Chondrocyte (in vitro differentiated cells): ENCODE measurements at regions not wholly inside any gene's neighbourhood (a gene's known extent, or its start where the extent isn't known, plus 50 kb on each side); places are given as distances from the start of the nearest gene placed in this dataset.

Source experiments
- DNase-seq: peaks from one replicate; pipeline ENCODE4 v3.0.0; 2021; ENCODE audit warnings: mixed read lengths, low spot score
- H3K27ac Mint-ChIP-seq: one replicate; pipeline ENCODE4 v1.8.0; 2021; ENCODE audit warnings: mild to moderate bottlenecking, moderate library complexity, mixed read lengths; ENCODE audit not compliant: unreplicated experiment
- H3K27me3 Mint-ChIP-seq: 2 replicates; pipeline ENCODE4 v1.8.0; 2021; ENCODE audit warnings: low read depth, mixed read lengths
- H3K36me3 Mint-ChIP-seq: 2 replicates; pipeline ENCODE4 v1.8.0; 2021; ENCODE audit warnings: low read depth, mixed read lengths
- H3K4me1 Mint-ChIP-seq: 2 replicates; pipeline ENCODE4 v1.8.0; 2021; ENCODE audit warnings: low read depth, mild to moderate bottlenecking, mixed read lengths
- H3K4me3 Mint-ChIP-seq: one replicate; pipeline ENCODE4 v1.8.0; 2021; ENCODE audit warnings: mild to moderate bottlenecking, moderate library complexity, mixed read lengths; ENCODE audit not compliant: unreplicated experiment
- H3K9me3 Mint-ChIP-seq: 2 replicates; pipeline ENCODE4 v1.8.0; 2021; ENCODE audit warnings: low read depth, mixed read lengths
- CTCF ChIP-seq: fragments of 200-600 bp; sonication (generic); IDR thresholded peaks from 2 replicates; pipeline ENCODE4 v1.5.0; 2021; ENCODE audit warnings: antibody characterized with exemption, mild to moderate bottlenecking, moderate library complexity

- no peaks in the 10 kb centered on the region for H3K4me1 Mint-ChIP-seq
- peak; percentile 62 for TF ChIP-seq CTCF
- H3K27ac Mint-ChIP-seq = no peak overlapping the region
- no peaks in the 10 kb centered on the region for H3K9me3 Mint-ChIP-seq
- no peak for DNase-seq
- peaks cover 48% of the 10 kb centered on the region for H3K27me3 Mint-ChIP-seq
- no peaks in the 10 kb centered on the region for H3K36me3 Mint-ChIP-seq
- no peak overlapping the region for H3K4me3 Mint-ChIP-seq
Observed at GRCh38 chr22:22171357-22172218, 73.0 kb upstream of the VPREB1 start.

DNA sequence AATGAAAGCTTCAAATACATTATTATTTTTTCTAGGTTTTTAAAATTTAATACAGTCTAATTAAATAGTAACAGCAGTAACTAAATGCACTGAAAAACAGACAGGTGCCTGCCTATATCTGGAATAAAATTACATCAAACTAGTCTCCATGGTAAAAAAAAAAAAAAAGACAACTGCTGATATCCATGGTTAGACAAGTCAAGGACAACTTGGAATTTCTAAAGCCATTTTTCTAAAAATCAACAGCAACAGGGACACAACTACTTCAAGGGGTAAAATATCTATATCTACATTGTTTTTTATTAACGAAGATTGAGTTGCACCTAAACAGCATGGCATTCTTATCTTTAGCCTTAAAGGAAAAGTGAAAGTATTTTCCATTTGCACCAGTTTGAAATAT is 74.7 kb upstream of the VPREB1 start:
- no peaks in the 10 kb centered on the region for H3K4me1 Mint-ChIP-seq
- no peaks in the 10 kb centered on the region for H3K36me3 Mint-ChIP-seq
- H3K27ac Mint-ChIP-seq = no peak overlapping the region
- H3K4me3 Mint-ChIP-seq = no peak overlapping the region
- DNase-seq = no peak
- no peaks in the 10 kb centered on the region for H3K9me3 Mint-ChIP-seq
- peaks cover 45% of the 10 kb centered on the region for H3K27me3 Mint-ChIP-seq
- no peak for TF ChIP-seq CTCF

DNA sequence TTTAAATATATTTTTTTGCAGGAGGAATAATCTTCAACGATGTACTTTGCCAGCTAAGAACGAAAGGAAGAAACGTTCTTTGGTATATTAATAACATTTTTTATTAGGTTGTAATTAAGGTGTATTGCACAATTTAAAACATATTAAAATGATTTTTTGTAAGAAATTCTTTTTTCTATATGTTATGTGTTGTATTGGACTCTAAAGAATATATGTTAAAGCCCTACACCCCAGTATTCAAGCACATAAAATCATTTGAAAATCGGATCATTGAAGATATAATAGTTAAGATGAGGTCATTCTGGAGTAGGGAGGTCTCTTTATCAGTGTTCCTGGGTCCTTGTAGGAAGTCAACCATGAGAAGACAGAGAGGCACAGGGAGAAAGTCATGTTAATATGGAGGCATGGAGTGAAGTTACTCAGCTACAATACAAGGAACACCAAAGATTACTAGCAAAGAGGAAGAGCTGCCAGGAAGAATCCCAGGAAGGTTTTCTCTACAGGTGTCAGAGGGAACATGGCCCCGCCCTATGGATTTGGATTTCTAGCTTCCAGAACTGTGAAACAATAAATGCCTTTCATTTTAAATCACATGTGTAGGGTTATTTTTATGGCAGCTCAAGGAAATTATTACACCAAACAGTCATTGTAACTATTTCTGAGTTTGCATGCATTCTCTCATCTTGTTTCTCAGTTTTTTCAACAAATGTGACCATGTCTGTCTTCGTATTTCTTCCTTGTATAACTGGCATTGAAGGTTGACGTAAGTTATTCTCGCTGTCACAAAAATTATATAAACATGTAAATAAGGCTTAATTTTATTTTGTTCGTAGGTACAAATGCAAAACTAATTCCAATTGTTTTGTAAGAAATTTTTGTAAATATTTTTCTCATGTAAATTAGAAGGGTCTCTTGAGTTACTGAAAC is 75.4 kb upstream of the VPREB1 start:
- H3K9me3 Mint-ChIP-seq = no peaks in the 10 kb centered on the region
- no peaks in the 10 kb centered on the region for H3K4me1 Mint-ChIP-seq
- DNase-seq = no peak
- TF ChIP-seq CTCF = no peak
- H3K27ac Mint-ChIP-seq = no peak overlapping the region
- H3K27me3 Mint-ChIP-seq = peaks cover 51% of the 10 kb centered on the region
- no peaks in the 10 kb centered on the region for H3K36me3 Mint-ChIP-seq
- H3K4me3 Mint-ChIP-seq = no peak overlapping the region

GRCh38 chr22:22168190-22168940 is 76.2 kb upstream of the VPREB1 start:
- Mint-ChIP-seq H3K27me3 (peaks cover 56% of the 10 kb centered on the region), H3K36me3 (no peaks in the 10 kb centered on the region), H3K9me3 (no peaks in the 10 kb centered on the region), H3K4me1 (no peaks in the 10 kb centered on the region), H3K4me3 (no peak overlapping the region), H3K27ac (no peak overlapping the region)
- no peak for TF ChIP-seq CTCF
- no peak for DNase-seq

DNA sequence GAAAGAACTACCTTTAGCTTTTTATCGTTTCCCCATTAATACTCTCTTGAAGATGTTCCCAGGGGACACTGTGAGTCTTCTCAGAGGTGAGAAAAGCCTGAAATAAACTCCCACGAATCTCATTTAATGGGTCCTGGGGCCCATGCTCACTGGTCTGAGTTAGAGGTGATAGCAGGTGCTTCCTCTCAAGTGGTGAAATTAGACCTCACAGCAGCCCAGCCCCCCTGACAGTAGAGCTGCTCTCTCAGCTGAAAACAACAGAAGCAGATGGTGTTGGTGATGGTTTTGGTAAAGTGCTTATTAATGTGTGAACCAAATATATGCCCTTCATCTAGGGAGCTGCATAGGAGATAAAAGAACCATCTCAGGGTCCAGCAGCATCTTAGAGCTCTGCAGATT is 76.8 kb upstream of the VPREB1 start:
- no peaks in the 10 kb centered on the region for H3K9me3 Mint-ChIP-seq
- no peak overlapping the region for H3K27ac Mint-ChIP-seq
- DNase-seq = no peak
- H3K4me3 Mint-ChIP-seq = no peak overlapping the region
- no peaks in the 10 kb centered on the region for H3K4me1 Mint-ChIP-seq
- no peak for TF ChIP-seq CTCF
- H3K27me3 Mint-ChIP-seq = peaks cover 61% of the 10 kb centered on the region
- H3K36me3 Mint-ChIP-seq = no peaks in the 10 kb centered on the region
